Keratinocyte (primary cell): ENCODE measurements at regions not wholly inside any gene's neighbourhood (a gene's known extent, or its start where the extent isn't known, plus 50 kb on each side); places are given as distances from the start of the nearest gene placed in this dataset.

Experiments
- CTCF ChIP-seq, 3 experiments: IDR thresholded peaks in 1 of 3; conservative IDR thresholded peaks in 1 of 3; optimal IDR thresholded peaks in 1 of 3; 2 replicates in 2 of 3; 3 replicates in 1 of 3; pipeline versions ENCODE3 to v1.5.1; 2011; ENCODE audit warnings: low read length in 3 of 3, mild to moderate bottlenecking in 3 of 3, moderate library complexity in 2 of 3, control low read depth in 1 of 3, inconsistent platforms in 1 of 3; ENCODE audit not compliant: insufficient read depth in 2 of 3; ENCODE audit errors: extremely low read depth in 1 of 3
- EZH2 ChIP-seq: IDR thresholded peaks from one replicate; pipeline ENCODE4 v1.6.1; 2012; ENCODE audit warnings: inconsistent platforms, mild to moderate bottlenecking, low read length, moderate library complexity

GRCh38 chr9:82443312-82443711 lies 454.7 kb downstream of the SPATA31D1 start:
- no peak for TF ChIP-seq CTCF (optimal IDR thresholded peaks at IDR 0.05 in 1 of 3, IDR thresholded peaks at IDR 0.05 in 1 of 3, conservative IDR thresholded peaks at IDR 0.05 in 1 of 3; ENCODE audit: extremely low read depth in 1 of 3, insufficient read depth in 2 of 3, low read length in 3 of 3)
- TF ChIP-seq EZH2, result no peak
